Esophagus muscularis mucosa (tissue), 4 donors: ENCODE measurements at regions not wholly inside any gene's neighbourhood (a gene's known extent, or its start where the extent isn't known, plus 50 kb on each side); places are given as distances from the start of the nearest gene placed in this dataset.

ENCODE experiments used
- DNase-seq: peaks from one replicate; pipeline ENCODE4 v3.0.0-alpha.2; 2017; ENCODE audit errors: extremely low spot score
- H3K27ac ChIP-seq, 4 donors: fragments of 200-600 bp; sonication (generic); replicated peaks in 1 of 4; 1 replicate in 3 of 4; 2 replicates in 1 of 4; pipeline ENCODE4 v1.5.1; 2016 to 2019; ENCODE audit warnings: mild to moderate bottlenecking in 1 of 4
- H3K27me3 ChIP-seq, 4 donors: fragments of 200-600 bp; sonication (generic); one replicate each; pipeline versions ENCODE4 v1.5.1 to v1.6.0; 2016 to 2019
- H3K36me3 ChIP-seq, 4 donors: fragments of 200-600 bp; sonication (generic); one replicate each; pipeline ENCODE4 v1.5.1; 2016 to 2019
- H3K4me1 ChIP-seq, 4 donors: fragments of 200-600 bp; sonication (generic); one replicate each; pipeline ENCODE4 v1.5.1; 2016 to 2019
- H3K4me3 ChIP-seq, 4 donors: fragments of 200-600 bp; sonication (generic); 1 replicate in 2 of 4; 2 replicates in 2 of 4; pipeline ENCODE4 v1.5.1; 2016 to 2019; ENCODE audit warnings: mild to moderate bottlenecking in 4 of 4, moderate library complexity in 1 of 4
- H3K9me3 ChIP-seq, 4 donors: fragments of 200-600 bp; sonication (generic); 1 replicate in 3 of 4; 2 replicates in 1 of 4; pipeline ENCODE4 v1.5.1; 2016 to 2019
- EP300 ChIP-seq: sonication (generic); formaldehyde crosslinking; IDR thresholded peaks from one replicate; pipeline ENCODE4 v1.6.1; 2017; ENCODE audit warnings: antibody characterized with exemption
- POLR2A ChIP-seq: fragments of 450-650 bp; IDR thresholded peaks from one replicate; pipeline ENCODE4 v1.6.1; 2017; ENCODE audit warnings: antibody characterized with exemption, moderate library complexity, mild to moderate bottlenecking, low read depth
- POLR2AphosphoS5 ChIP-seq, 2 donors: sonication (generic); formaldehyde crosslinking; IDR thresholded peaks; one replicate each; pipeline ENCODE4 v1.6.1; 2017; ENCODE audit warnings: antibody characterized with exemption in 2 of 2
- WGBS: methylation state at CpG from one replicate; pipeline ENCODE4 v1.1.5; 2018; 5-methylcytosine and 5-hydroxymethylcytosine counted together
- intact Hi-C: fragments of 100-400 bp; cut with DNase I; formaldehyde crosslinking; loops from one replicate; pipeline ENCODE4 v1.15.1; 2023
- TF ChIP-seq, protein P1 (sequence below), 3 experiments: fragments of 200-600 bp in 2 of 3; fragments of 450-650 bp in 1 of 3; sonication (generic) in 2 of 3; IDR thresholded peaks; one replicate each; pipeline ENCODE4 v1.5.1; 2017 to 2019; ENCODE audit warnings: antibody characterized with exemption in 3 of 3, mild to moderate bottlenecking in 2 of 3, moderate library complexity in 1 of 3

DNA sequence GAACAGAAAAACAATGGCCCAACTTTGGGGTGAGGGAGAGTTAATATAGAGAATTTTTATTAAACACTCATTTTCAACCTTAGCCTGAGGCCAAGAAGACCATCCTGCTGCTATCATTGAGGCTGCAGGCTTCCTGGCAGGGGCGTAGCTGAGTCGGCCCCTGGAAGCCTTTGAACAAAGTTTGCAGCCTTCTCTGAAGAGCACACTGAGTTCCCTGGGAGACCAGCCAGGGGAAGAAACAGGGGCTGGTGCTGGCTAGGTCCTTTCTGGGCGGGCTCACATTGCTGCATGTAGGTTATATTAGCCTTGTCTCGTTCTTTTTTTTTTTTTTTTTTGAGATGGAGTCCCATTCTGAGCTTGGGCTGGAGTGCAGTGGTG is 126.8 kb upstream of the HS6ST1 start:
- Histone ChIP-seq H3K9me3 (no peaks in the 10 kb centered on the region), H3K4me1 (peaks cover 0 to 14% (median 5%) of the 10 kb centered on the region in 4 donors), H3K27me3 (no peaks in the 10 kb centered on the region), H3K36me3 (no peaks in the 10 kb centered on the region), H3K27ac (no peak overlapping the region), H3K4me3 (no peak overlapping the region)
- DNase-seq = peak; percentile 74
- intact Hi-C loops = no loop called here
- no peak for TF ChIP-seq POLR2AphosphoS5 (IDR thresholded peaks at IDR 0.05)
- TF ChIP-seq, protein P1, sequence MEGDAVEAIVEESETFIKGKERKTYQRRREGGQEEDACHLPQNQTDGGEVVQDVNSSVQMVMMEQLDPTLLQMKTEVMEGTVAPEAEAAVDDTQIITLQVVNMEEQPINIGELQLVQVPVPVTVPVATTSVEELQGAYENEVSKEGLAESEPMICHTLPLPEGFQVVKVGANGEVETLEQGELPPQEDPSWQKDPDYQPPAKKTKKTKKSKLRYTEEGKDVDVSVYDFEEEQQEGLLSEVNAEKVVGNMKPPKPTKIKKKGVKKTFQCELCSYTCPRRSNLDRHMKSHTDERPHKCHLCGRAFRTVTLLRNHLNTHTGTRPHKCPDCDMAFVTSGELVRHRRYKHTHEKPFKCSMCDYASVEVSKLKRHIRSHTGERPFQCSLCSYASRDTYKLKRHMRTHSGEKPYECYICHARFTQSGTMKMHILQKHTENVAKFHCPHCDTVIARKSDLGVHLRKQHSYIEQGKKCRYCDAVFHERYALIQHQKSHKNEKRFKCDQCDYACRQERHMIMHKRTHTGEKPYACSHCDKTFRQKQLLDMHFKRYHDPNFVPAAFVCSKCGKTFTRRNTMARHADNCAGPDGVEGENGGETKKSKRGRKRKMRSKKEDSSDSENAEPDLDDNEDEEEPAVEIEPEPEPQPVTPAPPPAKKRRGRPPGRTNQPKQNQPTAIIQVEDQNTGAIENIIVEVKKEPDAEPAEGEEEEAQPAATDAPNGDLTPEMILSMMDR (IDR thresholded peaks at IDR 0.05) = no peak
- no peak for TF ChIP-seq EP300
- TF ChIP-seq POLR2A = no peak
- WGBS = 76% methylated on average over 4 of the region's 4 CpGs

DNA sequence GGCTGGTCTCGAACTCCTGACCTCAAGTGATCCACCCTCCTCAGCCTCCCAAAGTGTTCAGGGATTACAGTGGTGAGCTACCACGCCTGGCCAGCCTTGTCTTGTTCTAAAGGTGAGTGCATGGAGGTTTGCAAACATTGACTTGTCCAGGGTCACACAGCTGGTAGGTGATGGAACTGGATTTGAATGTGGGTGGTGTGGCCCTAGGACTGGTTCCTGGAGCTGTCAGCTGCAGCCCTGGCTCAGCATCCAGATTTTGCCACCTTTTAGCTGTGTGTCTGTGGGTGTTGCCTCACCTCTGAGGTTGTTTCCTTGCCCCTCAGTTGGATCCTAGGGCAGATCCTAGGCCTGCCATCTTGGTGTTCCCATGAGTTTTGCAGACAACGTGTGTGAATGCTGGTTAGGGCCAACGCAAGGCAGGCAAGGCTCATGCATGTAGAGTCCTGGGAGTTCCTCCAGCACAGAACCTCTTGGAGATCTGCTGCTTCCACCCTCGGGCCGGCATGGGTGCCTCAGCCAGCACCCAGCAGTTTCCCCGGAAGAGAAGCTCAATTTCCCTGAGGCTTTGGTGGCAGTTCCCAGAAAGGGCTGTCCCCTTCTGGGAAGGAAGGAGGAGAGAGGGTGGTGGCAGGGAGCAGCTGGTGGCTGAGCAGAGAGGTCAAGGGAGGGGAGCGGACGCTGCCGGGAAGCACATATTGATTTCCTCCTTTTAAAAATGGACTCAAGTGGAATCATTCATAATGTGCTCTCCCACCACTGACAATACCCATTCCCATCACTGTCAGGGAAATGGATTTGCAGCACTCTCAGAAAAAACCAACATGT is 127.6 kb upstream of the HS6ST1 start:
- no peaks in the 10 kb centered on the region for H3K9me3 ChIP-seq
- H3K4me1 ChIP-seq = peaks cover 0 to 14% (median 4%) of the 10 kb centered on the region in 4 donors
- no peaks in the 10 kb centered on the region for H3K36me3 ChIP-seq
- no peak overlapping the region for H3K27ac ChIP-seq
- TF ChIP-seq POLR2A (no peak), POLR2AphosphoS5 (IDR thresholded peaks at IDR 0.05) (no peak), EP300 (no peak)
- TF ChIP-seq, protein P1 (IDR thresholded peaks at IDR 0.05) = no peak
- no peaks in the 10 kb centered on the region for H3K27me3 ChIP-seq
- 90% methylated on average over 10 of the region's 10 CpGs for WGBS
- DNase-seq = peak; percentile 88
- no peak overlapping the region for H3K4me3 ChIP-seq
- intact Hi-C loops = no loop called here

DNA sequence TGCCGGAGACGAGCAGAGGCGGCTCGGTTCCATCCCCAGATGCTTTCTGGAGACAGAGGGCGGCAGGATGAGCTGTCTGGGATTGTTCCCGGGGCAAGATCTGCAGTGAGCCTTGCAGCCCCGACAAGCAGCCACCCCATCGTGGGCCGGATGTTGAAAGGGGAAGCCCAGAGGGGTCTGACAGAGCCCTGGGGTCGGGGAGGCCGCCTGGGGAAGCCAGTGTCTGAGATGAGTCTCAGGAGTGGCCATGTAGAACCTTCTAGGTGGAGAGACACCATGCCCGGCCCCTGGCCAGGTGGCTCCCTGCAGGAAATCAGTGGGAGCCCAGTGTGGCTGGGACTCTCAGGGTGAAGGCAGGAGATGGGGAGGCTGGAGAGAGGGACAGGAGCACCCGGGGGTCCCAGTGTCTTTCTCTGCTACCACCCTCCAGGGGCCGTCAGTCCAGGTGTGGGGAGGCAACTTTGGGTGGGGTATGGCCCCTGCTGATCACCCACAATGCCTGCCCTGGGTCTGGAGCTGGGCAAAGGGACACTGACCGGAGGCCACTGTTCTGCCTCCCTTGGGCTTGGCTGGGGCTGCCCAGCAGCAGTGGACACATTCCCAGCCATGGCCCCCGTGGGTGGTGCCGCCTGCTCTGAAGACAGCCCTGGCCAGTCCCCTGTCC is 128.3 kb upstream of the HS6ST1 start:
- TF ChIP-seq POLR2A (no peak), EP300 (no peak), POLR2AphosphoS5 (IDR thresholded peaks at IDR 0.05) (no peak)
- TF ChIP-seq, protein P1 (IDR thresholded peaks at IDR 0.05) = no peak
- WGBS = 79% methylated on average over 8 of the region's 17 CpGs
- intact Hi-C loops = no loop called here
- Histone ChIP-seq H3K4me1 (peaks cover 0 to 14% (median 4%) of the 10 kb centered on the region in 4 donors), H3K27ac (no peak overlapping the region), H3K27me3 (peaks cover 0 to 2% (median 0%) of the 10 kb centered on the region in 4 donors), H3K4me3 (no peak overlapping the region), H3K9me3 (no peaks in the 10 kb centered on the region), H3K36me3 (no peaks in the 10 kb centered on the region)
- peak; percentile 84 for DNase-seq

DNA sequence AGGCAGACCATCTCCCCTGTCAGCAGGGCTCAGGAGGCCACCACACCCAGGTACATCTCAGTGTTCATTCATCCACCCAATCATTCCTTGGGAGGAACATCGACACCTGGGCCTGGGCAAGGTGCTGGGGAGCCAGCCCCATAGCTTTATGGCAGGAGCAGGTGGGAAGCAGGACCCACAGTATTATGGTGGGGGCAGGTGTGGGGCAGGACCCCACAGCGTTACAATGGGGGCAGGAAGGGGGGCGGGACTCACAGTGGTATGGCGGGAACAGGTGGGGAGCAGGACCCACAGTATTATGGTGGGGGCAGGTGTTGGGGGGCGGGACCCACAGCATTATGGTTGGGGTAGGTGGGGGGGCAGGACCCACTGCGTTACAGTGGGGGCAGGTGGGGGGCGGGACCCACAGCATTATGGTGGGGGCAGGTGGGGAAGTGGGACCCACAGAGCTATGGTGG is 128.9 kb upstream of the HS6ST1 start:
- intact Hi-C loops = no loop called here
- no peak for TF ChIP-seq POLR2A
- TF ChIP-seq, protein P1 (IDR thresholded peaks at IDR 0.05) = no peak
- no peak for TF ChIP-seq EP300
- TF ChIP-seq POLR2AphosphoS5 (IDR thresholded peaks at IDR 0.05) = no peak
- Histone ChIP-seq H3K9me3 (no peaks in the 10 kb centered on the region), H3K27ac (no peak overlapping the region), H3K4me3 (no peak overlapping the region), H3K27me3 (peaks cover 0 to 7% (median 0%) of the 10 kb centered on the region in 4 donors), H3K4me1 (peaks cover 0 to 14% (median 3%) of the 10 kb centered on the region in 4 donors), H3K36me3 (no peaks in the 10 kb centered on the region)
- peak; percentile 26 for DNase-seq
- 100% methylated on average over 3 of the region's 7 CpGs for WGBS
